ENCODE measurements at regions not wholly inside any gene's neighbourhood (a gene's known extent, or its start where the extent isn't known, plus 50 kb on each side); places are given as distances from the start of the nearest gene placed in this dataset.
"Not testable (repeated sequence)": the region's sequence is repeated elsewhere in the genome, so short reads cannot be mapped to it uniquely, and the experiment has no call there.

DNA sequence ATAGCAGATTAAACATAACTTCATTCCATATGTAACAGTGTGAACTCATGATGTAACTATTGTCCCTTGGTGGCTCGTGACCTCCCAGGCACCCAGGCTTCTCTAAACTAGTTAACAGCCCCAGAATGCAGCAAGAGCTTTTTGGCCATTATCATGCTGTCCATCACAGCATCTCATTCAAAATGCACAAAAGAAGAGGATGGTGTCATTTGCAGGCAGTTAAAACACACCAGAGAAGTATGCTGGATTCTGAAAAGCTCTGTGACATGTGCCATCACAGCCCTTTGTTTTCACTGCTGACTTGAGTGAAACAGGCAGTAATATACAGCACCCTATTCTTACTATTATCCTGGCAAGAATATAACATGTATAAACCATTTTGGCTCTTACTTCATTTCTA, 117.6 kb upstream of the CHMP2B start:
- no peak for DNase-seq

DNA sequence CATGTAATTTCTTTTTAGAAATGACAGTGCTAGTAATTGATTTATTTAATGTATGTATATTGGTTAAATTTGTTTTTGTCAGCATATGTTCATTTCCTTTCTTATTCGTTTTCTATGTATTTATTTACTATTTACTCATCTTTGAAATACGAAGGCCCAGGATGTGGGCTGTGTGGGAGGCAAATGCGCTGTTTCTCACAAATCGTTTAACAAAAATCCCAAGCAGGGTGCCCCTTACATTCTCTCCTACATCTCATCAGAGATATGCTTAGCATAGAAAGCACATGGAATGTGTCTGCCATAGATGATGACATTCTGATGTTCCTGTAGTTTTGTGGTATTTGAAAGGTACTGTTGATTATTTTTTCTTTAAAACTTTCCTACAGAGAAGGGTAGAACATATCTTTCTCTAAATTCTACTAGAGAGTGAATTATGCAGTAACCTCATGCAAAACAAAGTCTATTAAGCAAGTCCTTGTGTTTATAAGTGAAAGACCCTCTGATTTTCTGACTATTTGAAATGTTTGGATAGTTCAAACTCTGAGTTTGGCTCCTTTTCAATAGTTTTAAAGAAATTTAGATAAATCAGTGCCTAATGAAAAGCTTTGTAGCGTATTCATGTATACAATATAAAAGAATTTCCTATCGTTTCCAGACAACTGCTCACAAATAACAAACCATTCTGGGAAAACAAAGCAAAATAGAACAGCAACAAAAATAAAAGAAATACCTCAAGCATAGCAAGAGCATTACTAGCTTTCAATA, 111.1 kb upstream of the VGLL3 start:
- DNase-seq, result no peak

DNA sequence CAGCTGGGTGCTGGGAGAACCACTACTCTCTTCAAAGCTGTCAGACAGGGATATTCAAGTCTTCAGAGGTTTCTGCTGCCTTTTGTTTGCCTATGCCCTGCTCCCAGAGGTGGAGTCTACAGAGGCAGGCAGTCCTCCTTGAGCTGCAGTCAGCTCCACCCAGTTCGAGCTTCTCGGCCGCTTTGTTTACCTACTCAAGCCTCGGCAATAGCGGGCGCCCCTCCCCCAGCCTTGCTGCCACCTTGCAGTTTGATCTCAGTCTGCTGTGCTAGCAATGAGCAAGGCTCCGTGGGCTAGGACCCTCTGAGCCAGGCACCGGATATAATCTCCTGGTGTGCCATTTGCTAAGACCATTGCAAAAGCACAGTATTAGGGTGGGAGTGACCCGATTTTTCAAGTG, 106.8 kb upstream of the VGLL3 start:
- not testable (repeated sequence) for DNase-seq

DNA sequence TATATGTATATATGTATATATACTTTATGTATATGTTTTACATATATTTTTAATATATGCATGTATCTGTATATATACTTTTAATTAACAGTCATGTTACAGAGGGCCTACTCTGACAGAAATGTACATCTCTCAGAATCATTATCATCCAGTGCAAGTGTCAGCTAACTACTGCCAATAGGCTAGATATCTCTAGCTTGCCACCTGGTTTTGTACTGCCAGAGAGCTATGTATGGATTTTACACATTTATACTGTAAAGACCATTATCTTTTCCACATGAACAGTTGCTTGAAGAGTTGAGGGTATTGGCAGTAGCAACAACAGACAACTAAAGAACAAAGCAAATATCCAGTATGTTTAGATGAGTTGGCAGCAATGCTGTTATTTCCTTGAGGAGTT, 99.7 kb upstream of the VGLL3 start:
- no peak for DNase-seq

DNA sequence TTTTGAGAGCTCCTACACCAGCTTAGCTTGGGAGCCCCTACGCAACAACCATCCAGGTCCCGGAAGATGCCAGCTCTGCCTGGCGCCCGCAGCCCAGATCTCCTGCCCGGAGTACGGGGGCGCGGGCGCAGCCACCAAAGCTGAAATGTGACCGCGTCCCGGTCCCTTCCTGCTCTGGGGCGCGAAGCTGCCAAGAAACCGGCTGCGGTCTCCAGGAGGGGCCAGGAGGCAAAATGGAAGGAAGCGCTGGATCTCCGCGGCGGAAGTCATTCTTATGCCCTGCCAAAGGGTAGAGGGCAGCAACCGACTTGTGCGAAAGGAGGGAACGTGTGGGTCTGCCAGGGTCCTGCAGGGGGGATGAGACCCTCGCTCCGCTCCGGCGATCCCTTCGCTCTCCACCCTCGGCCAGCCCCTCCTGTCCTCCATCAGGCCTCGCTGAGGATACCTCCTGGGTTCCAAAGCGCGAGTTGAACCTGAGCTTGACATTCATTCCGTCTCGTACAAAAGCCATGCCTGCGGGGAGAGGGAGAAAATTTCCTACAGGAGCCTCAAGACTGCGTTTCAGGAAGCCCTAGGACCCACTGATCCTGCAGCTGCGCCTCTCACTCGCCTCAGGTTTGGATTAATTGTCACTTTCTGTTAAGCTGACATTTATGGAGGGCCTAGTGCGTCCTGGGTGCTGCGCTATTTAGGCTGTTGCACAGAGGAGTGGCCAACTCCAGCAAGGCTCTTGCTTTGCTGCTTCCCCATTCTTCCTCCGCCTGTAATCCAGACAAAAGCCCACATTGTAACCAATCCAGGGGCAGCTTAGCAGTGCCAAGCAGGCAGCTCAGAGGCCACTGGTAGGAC, 98.3 kb upstream of the VGLL3 start:
- DNase-seq, result peak in 57 of 58 donors; percentile 25 to 89 (median 71)

DNA sequence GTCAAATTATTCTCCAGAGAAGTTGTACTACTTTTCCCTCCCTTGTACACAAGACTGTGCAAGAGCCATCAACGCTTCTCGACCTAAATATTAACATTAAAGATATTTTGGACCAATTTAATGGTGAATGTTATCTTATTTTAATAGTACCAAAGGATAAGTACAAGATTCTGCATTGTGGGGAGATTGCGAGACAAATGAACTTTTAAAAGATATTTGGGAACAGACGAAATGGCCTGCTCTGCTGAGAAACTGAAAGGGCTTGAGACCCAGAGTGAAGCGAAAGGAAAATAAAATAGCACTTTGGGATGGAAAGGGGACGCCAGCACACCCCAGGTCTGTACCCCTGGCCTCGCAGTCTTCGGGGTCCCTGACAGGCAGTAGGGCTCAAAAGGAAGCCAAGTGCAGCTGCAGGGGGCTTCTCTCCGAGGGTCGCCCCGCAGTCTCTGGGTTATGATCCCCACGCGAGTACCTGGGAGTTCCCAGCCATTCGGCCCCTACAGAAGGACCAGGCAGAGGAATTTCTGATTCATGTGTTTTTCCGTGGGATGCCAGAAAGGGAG, 97.6 kb upstream of the VGLL3 start:
- DNase-seq, result peak in 11 of 58 donors; percentile 31 to 58 (median 47)

DNA sequence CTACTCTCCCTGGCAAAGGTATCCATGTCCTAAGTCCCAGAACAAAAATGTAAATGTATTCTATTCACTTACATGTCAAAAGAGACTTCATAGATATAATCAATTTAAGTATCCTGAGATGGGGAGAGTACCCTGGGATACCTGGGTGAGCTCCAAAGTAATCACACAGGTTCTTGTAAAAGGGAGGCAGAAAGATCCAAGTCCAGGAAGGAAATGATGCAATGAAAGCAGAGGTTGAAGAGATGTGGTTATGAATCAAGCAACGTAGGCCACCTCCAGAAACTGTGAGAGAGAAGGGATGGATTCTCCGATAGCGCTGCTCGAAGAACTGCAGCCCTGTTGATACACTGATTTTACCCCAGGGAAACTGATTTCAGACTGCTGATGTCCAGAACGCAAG, 93.9 kb upstream of the VGLL3 start:
- DNase-seq, result no peak

DNA sequence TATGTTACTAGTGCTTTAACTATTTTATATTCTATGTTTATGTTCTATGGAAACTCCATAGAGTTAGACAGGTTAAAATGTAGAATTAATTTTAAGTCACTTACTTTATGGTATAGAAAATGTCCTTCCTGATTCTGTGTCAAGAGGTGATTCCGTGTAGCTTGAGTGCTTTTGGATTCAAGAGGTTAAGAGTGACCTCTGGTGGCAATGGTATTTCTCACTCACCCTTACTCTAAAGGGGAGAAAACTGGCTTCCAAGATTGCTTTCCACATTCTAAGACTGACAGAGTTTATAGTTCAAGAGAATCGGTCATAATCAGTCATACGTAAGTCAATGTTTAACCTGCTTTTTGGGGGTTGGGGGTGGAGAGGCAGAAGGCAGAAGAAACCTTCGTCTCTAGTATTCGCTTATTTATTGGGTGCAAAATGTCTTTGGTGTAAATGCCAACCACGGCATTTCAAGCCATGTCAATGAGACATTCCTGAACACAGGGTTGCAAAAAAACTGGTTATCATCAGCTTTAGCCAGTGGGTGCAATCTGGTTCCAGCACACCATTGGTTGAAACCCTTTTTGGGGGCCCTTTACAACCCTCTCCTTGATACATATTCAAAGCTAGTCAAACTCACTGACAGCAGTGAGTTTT, 92.0 kb upstream of the VGLL3 start:
- DNase-seq, result peak in 7 of 58 donors; percentile 2 to 57 (median 6)

DNA sequence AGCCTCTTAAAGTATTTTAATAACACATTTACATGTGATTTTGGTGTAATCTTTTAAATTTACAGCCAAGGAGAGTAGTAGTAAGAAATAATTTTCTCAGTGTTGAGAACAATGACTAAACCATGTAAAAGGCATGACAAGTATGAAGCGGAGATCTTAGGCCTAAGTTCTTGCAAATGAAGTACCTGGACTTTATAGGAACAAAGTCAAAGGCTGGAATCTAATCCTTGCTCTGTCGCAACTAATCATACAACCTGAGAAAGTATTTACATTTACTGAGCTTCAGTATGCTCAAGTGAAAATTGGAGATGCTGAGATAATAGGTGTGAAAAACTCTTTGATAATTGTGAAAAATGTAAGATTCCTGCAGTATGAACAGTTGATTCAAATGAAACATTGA, 86.4 kb upstream of the VGLL3 start:
- DNase-seq, result no peak

DNA sequence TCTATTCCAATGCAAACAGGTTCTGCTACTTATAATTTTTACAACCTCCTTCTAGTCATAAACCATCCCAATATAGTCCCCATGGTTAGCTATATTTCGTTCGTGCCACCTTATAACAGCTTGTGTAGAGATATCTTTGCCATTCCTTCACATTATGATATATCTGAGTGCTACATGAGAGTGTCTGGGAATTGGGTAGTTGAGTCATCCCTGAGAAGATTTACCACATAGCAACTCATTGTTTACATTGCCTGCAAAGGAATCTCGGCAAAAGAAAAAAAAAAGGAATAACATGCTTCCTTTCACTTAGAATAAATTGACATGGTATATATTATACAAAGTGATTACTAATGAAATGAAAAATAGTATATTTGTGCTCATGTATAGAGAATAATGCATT, 86.0 kb upstream of the VGLL3 start:
- no peak for DNase-seq

DNA sequence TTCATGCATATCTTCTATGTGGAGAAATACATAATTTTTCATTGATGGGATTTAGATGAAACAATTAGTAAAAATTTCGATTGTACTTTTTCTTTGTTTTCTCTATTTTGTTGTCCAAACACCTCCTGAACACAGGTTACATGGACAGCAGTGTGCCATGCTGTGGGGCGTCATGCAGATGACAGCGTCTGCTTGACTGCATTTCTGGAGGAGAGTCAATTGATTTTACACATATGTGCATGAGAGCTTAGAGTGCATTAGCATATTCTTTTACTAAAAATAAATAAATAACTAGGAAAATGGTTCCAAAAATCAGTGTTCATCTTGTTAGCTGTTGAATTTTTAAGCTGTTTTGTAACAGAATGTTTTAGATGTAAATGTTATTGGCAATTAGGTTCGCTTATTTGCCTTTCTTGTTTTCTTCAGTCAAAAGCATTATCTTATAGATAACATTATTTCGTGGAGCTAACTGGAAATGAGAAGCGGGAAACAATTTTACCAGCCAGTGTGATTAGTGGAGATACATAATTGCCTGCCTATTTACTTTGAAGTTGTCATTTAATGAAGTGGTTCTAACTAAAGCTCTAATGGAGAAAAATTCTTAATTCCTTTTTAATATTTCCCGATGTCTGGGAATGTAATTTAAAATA, 82.7 kb upstream of the VGLL3 start:
- no peak for DNase-seq

DNA sequence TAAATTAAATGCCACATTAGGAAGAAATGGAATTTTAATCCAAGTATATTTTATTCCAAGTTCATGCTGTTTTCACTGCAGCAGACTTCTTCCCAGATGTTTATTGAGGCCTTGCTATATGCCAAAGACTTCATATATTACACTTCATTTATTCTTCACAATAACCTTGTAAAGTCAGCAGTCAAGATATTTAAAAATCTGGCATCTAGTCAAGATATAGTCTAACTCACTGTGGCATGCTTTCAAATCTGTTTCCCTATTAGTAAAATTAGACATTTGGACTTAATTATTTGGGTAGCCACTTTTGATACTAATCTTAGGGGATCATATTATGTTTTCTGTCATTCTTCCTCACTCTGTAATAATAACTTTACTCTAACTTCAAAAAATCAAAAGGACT, 81.5 kb upstream of the VGLL3 start:
- DNase-seq, result no peak

DNA sequence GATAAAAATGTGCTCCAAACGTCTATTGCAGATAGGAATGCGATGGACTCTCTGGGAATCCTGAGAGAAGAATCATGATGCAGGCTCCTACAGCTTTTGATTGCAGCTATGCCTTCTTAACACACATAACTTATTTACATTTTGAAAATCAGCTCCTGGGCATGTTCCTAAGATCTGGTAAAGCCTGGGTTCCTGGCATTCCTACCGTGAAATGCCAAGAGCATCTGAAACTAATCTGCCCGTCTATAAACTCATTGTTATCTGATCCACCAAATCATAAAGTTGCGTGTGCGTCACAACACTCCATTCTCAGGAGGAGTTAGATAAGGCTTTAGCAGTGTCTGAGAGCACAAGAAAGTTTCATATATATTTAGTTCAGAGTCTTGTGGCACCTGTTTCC, 79.0 kb upstream of the VGLL3 start:
- no peak for DNase-seq

DNA sequence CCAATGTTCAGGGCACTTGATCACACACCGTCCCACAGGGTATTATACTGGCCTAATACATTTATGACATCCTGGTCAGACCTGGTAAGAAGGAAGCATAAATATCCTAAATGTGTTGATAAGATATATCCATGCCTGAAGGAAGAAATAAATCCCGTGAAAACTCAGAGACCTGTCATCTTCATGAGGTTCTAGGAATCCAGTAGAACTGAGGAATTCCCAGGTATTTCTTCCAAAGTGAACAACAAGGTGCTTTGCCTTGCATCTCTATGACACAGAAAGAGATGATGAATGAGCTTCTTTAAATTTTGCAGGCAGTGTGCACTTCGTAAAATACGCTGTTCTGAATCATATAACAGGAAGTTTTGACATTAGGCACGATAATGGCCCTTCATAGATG, 78.1 kb upstream of the VGLL3 start:
- no peak for DNase-seq

DNA sequence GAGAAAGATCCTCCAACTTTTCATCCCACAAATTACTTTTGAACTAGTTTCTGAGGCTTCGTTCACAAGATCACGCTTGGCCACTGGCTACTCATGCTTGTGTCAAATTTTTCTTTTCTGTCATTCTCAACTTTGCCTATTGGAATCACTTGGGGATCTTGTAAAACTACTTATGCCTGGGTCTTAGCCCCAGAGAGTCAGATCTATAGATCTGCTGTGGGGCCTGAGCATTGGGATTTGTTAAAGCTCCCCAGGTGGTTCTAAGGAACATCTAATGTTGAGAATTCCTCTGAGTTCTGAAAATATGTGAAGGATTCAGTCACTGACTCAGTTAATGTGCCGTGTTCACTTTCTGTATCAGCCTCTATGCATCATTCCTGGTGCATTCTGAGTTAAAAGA, 71.7 kb upstream of the VGLL3 start:
- DNase-seq, result no peak

DNA sequence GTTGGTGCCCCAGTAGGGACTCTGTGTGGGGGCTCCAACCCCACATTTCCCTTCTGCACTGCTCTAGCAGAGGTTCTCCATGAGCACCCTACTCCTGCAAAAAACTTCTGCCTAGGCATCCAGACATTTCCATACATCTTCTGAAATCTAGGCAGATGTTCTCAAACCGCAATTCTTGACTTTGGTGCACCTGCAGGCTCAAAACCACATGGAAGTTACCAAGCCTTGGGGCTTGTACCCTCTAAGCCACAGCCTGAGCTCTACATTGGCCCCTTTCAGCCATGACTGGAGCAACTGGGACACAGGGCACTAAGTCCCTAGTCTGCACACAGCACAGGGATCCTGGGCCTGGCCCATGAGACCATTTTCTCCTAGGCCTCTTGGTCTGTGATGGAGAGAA, 66.5 kb upstream of the VGLL3 start:
- DNase-seq, result no peak

DNA sequence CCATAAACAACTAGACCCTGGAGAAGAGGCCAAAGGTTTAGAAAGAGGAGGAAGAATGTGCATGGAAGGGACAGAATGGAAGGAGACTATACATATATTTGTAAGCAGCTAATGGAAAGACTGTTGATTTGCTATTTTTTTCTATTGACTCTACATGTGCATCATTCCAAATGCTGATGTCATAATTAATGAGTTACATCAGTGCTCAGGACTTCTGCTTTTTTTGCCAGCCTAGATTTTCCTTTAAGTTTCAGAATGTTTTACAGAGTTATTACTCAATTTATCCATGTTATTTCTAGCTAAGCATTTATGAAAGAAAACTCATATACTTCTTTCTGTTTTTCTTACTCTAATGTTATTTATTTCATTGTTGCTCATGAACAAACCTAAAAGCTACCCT, 62.6 kb upstream of the VGLL3 start:
- no peak for DNase-seq

DNA sequence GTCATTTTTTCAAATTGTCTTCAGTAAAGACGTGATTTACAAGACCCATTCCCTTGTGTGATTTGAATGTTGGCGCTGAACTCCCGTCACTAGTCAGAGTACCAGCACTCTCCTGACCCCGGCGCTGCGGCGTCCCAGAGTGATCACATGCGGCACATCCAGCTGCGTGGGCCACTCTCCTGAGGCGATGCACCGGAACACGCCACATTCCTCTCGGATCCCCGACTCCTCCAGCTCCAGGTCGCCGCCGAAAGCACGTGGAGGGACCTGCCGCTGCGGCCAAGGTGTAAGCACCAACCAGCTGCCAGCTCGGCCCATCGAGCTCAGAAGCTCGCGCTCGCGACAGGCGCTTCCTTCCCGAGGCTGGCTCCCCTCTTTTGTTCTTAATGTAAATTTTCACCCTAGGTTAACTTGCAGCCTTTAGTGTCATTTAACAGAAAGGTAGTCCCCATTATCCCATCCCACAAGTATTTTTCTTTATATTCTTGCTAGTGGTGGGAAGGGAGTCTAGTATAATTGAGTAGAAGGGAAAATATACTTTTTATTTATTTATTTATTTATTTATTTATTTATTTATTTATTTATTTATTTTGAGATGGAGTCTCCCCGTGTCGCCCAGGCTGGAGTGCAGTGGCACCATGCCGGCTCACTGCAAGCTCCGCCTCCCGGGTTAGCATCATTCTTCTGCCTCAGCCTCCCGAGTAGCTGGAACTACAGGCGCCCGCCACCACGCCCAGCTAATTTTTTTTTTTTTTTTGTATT, 61.7 kb upstream of the VGLL3 start:
- DNase-seq, result peak in 1 of 58 donors; percentile 1

DNA sequence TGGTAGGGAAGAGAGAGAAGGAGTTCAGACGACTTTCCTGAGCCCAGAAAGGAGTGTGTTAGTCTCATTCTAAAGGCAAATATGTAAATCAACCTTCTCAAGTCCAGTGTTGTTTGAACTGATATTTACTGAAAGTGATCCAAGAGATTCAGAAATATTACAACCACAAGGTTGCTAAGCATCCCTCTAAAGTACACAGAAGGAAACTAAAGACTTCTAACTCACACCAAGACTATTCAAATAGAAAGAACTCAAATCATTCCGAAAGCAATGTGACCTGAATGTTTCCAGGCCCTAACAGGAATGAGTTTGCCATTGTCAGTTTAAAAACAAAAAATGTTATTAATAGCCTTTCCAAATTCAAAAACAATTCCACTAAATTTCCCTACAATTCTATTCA, 56.9 kb upstream of the VGLL3 start:
- no peak for DNase-seq

DNA sequence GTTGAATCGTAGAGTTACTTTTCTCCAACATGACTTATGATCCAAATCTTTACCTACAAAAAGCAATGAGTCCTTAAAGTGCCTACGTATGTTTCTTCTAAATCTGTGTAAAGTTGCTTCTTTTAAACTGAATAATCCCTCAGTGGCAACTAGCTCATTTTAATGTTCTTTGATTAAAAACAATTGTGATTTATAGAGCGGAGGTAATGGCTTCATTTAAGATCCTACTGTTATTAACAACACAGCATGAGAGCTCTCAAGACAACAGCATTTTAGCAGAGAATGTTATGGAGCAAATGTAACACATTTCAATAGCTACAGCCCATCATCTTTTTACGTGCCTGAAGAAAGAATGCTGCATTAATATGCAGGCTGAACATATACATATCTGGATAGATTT, 55.3 kb upstream of the VGLL3 start:
- no peak for DNase-seq

DNA sequence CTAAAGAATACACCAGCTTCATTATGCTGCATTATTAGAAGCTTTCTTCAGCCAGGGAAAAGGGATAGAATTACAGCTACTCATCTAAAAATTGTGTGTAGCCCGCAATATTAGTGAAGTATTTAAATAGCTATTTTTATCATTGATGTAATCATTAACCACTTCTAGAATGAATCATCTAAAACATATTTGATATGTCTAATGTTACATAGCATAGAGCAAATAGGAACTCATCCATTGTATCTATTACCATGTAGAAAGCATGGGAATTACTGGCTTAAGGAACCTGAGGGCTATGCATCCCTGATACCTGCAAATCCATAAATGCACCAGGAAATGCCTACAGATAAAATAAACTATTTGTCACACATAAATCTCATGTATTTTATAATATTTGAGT, 54.5 kb upstream of the VGLL3 start:
- no peak for DNase-seq

All from anterior cingulate cortex (tissue), 58 donors.